ENCODE measurements at regions not wholly inside any gene's neighbourhood (a gene's known extent, or its start where the extent isn't known, plus 50 kb on each side); places are given as distances from the start of the nearest gene placed in this dataset.

DNA sequence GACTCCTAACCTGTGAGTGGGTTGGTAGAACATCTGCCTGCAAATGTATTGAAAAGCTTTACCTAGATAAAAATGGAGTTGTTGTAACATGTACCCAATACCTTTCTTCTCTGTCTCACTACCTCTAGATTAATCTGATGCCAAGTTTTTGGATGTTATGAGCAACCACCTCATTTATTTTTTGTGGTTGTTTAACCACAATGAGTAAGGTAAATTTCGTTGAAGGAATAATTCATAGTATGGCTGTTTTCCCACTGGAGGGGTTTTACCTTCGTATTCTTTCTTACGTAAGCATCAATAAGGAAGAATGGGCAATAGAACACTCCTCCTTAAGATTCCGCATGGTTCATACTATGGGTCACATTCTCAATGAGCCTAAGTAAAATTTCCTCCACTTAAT, 165.4 kb downstream of the CDH26 start:
- no peak overlapping the region for H3K9ac ChIP-seq (ENCODE audit: low read length)
- no peaks in the 10 kb centered on the region for H3K79me2 ChIP-seq (ENCODE audit: insufficient read depth, low read length)
- Mint-ChIP-seq H3K36me3 (ENCODE audit: low read depth, unreplicated experiment) (no peaks in the 10 kb centered on the region), H3K27ac (ENCODE audit: unreplicated experiment) (no peak overlapping the region), H3K27me3 (ENCODE audit: low read depth, unreplicated experiment) (peaks cover 37% of the 10 kb centered on the region), H3K9me3 (ENCODE audit: unreplicated experiment) (peaks cover 7% of the 10 kb centered on the region), H3K4me3 (ENCODE audit: unreplicated experiment) (no peak overlapping the region), H3K4me1 (ENCODE audit: low read depth, unreplicated experiment) (no peaks in the 10 kb centered on the region)
- H4K20me1 ChIP-seq (ENCODE audit: insufficient read depth, low read length) = no peaks in the 10 kb centered on the region
- no peak for TF ChIP-seq EZH2 (IDR thresholded peaks at IDR 0.05; ENCODE audit: insufficient read depth, low read length)
- TF ChIP-seq, protein P1, sequence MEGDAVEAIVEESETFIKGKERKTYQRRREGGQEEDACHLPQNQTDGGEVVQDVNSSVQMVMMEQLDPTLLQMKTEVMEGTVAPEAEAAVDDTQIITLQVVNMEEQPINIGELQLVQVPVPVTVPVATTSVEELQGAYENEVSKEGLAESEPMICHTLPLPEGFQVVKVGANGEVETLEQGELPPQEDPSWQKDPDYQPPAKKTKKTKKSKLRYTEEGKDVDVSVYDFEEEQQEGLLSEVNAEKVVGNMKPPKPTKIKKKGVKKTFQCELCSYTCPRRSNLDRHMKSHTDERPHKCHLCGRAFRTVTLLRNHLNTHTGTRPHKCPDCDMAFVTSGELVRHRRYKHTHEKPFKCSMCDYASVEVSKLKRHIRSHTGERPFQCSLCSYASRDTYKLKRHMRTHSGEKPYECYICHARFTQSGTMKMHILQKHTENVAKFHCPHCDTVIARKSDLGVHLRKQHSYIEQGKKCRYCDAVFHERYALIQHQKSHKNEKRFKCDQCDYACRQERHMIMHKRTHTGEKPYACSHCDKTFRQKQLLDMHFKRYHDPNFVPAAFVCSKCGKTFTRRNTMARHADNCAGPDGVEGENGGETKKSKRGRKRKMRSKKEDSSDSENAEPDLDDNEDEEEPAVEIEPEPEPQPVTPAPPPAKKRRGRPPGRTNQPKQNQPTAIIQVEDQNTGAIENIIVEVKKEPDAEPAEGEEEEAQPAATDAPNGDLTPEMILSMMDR (IDR thresholded peaks at IDR 0.05; ENCODE audit: insufficient read depth, low read depth, low read length) = no peak
- H3K27me3 ChIP-seq (ENCODE audit: insufficient read depth, low read length) = no peaks in the 10 kb centered on the region
- FAIRE-seq = no peak
- H3K4me1 ChIP-seq (ENCODE audit: insufficient read depth, low read length) = no peaks in the 10 kb centered on the region
- no peak overlapping the region for H3K27ac ChIP-seq (ENCODE audit: low read depth, low read length)
- DNase-seq (ENCODE audit: low read depth) = no peak
- no peak overlapping the region for H3K4me2 ChIP-seq (ENCODE audit: low read length)
- no peaks in the 10 kb centered on the region for H3K9me3 ChIP-seq (ENCODE audit: insufficient read depth, low read depth, low read length)
- H2AFZ ChIP-seq (ENCODE audit: low read depth, low read length) = no peak overlapping the region
- H3K4me3 ChIP-seq (ENCODE audit: insufficient read depth, low read depth, low read length) = no peak overlapping the region
- no peaks in the 10 kb centered on the region for H3K36me3 ChIP-seq (ENCODE audit: insufficient read depth, low read length)

- Histone ChIP-seq H3K9me3 (ENCODE audit: insufficient read depth, low read depth, low read length) (no peaks in the 10 kb centered on the region), H3K27me3 (ENCODE audit: insufficient read depth, low read length) (no peaks in the 10 kb centered on the region), H3K4me3 (ENCODE audit: insufficient read depth, low read depth, low read length) (no peak overlapping the region), H3K9ac (ENCODE audit: low read length) (no peak overlapping the region), H3K4me1 (ENCODE audit: insufficient read depth, low read length) (no peaks in the 10 kb centered on the region), H4K20me1 (ENCODE audit: insufficient read depth, low read length) (no peaks in the 10 kb centered on the region), H3K79me2 (ENCODE audit: insufficient read depth, low read length) (no peaks in the 10 kb centered on the region), H3K36me3 (ENCODE audit: insufficient read depth, low read length) (no peaks in the 10 kb centered on the region), H3K4me2 (ENCODE audit: low read length) (no peak overlapping the region), H3K27ac (ENCODE audit: low read depth, low read length) (no peak overlapping the region), H2AFZ (ENCODE audit: low read depth, low read length) (no peak overlapping the region)
- FAIRE-seq = no peak
- no peak overlapping the region for H3K4me3 Mint-ChIP-seq (ENCODE audit: unreplicated experiment)
- H3K36me3 Mint-ChIP-seq (ENCODE audit: low read depth, unreplicated experiment) = no peaks in the 10 kb centered on the region
- H3K27me3 Mint-ChIP-seq (ENCODE audit: low read depth, unreplicated experiment) = peaks cover 29% of the 10 kb centered on the region
- TF ChIP-seq EZH2 (IDR thresholded peaks at IDR 0.05; ENCODE audit: insufficient read depth, low read length) = no peak
- TF ChIP-seq, protein P1 (IDR thresholded peaks at IDR 0.05; ENCODE audit: insufficient read depth, low read depth, low read length) = no peak
- no peaks in the 10 kb centered on the region for H3K4me1 Mint-ChIP-seq (ENCODE audit: low read depth, unreplicated experiment)
- H3K27ac Mint-ChIP-seq (ENCODE audit: unreplicated experiment) = no peak overlapping the region
- H3K9me3 Mint-ChIP-seq (ENCODE audit: unreplicated experiment) = peaks cover 7% of the 10 kb centered on the region
- no peak for DNase-seq (ENCODE audit: low read depth)
Observed at GRCh38 chr20:60124776-60125381, 166.7 kb downstream of the CDH26 start.

DNA sequence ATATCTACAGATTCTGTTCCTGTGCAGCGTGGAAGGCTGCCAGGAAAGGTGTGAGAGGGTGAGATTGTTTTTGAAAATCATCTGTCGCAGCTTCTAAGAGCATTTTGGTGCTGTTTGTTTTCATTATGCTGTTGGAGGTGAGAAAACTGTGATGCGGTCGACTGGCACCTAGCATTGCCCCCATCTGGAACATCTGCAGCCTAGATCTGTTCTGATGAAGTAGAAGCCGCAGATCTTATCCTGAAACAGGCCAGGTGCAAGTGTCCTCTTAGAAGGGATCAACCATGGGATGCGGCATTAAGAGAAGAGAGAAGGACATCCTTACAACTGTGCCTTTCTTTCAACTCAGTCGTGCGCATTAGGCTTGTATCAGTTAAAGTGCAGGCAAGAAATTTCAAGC, 167.3 kb downstream of the CDH26 start:
- H3K4me3 ChIP-seq (ENCODE audit: insufficient read depth, low read depth, low read length) = no peak overlapping the region
- H3K9me3 ChIP-seq (ENCODE audit: insufficient read depth, low read depth, low read length) = no peaks in the 10 kb centered on the region
- H3K4me1 Mint-ChIP-seq (ENCODE audit: low read depth, unreplicated experiment) = no peaks in the 10 kb centered on the region
- H3K79me2 ChIP-seq (ENCODE audit: insufficient read depth, low read length) = no peaks in the 10 kb centered on the region
- H3K36me3 ChIP-seq (ENCODE audit: insufficient read depth, low read length) = no peaks in the 10 kb centered on the region
- H3K27ac ChIP-seq (ENCODE audit: low read depth, low read length) = no peak overlapping the region
- H2AFZ ChIP-seq (ENCODE audit: low read depth, low read length) = no peak overlapping the region
- no peaks in the 10 kb centered on the region for H3K27me3 ChIP-seq (ENCODE audit: insufficient read depth, low read length)
- no peak overlapping the region for H3K27ac Mint-ChIP-seq (ENCODE audit: unreplicated experiment)
- no peak for FAIRE-seq
- no peak for DNase-seq (ENCODE audit: low read depth)
- H3K9me3 Mint-ChIP-seq (ENCODE audit: unreplicated experiment) = peaks cover 7% of the 10 kb centered on the region
- no peak overlapping the region for H3K4me3 Mint-ChIP-seq (ENCODE audit: unreplicated experiment)
- H3K4me2 ChIP-seq (ENCODE audit: low read length) = no peak overlapping the region
- no peak overlapping the region for H3K9ac ChIP-seq (ENCODE audit: low read length)
- no peaks in the 10 kb centered on the region for H3K4me1 ChIP-seq (ENCODE audit: insufficient read depth, low read length)
- TF ChIP-seq, protein P1 (IDR thresholded peaks at IDR 0.05; ENCODE audit: insufficient read depth, low read depth, low read length) = no peak
- TF ChIP-seq EZH2 (IDR thresholded peaks at IDR 0.05; ENCODE audit: insufficient read depth, low read length) = no peak
- H4K20me1 ChIP-seq (ENCODE audit: insufficient read depth, low read length) = no peaks in the 10 kb centered on the region
- no peaks in the 10 kb centered on the region for H3K36me3 Mint-ChIP-seq (ENCODE audit: low read depth, unreplicated experiment)
- H3K27me3 Mint-ChIP-seq (ENCODE audit: low read depth, unreplicated experiment) = peaks cover 29% of the 10 kb centered on the region

Data from astrocyte (in vitro differentiated cells and primary cell).